Activated naive CD8-positive, alpha-beta T cell (primary cell): ENCODE measurements at regions not wholly inside any gene's neighbourhood (a gene's known extent, or its start where the extent isn't known, plus 50 kb on each side); places are given as distances from the start of the nearest gene placed in this dataset.

Experiments
- H3K27ac Mint-ChIP-seq: one replicate; pipeline ENCODE4 v1.8.0; 2021; ENCODE audit warnings: mixed read lengths
- H3K27me3 Mint-ChIP-seq: one replicate; pipeline ENCODE4 v1.8.0; 2021; ENCODE audit warnings: mixed read lengths
- H3K36me3 Mint-ChIP-seq: one replicate; pipeline ENCODE4 v1.8.0; 2021; ENCODE audit warnings: mixed read lengths
- H3K4me1 Mint-ChIP-seq: one replicate; pipeline ENCODE4 v1.8.0; 2021; ENCODE audit warnings: low read depth, mixed read lengths
- H3K4me3 Mint-ChIP-seq: one replicate; pipeline ENCODE4 v1.8.0; 2021; ENCODE audit warnings: mild to moderate bottlenecking, mixed read lengths
- H3K9me3 Mint-ChIP-seq: one replicate; pipeline ENCODE4 v1.8.0; 2021; ENCODE audit warnings: low read depth, mixed read lengths

DNA sequence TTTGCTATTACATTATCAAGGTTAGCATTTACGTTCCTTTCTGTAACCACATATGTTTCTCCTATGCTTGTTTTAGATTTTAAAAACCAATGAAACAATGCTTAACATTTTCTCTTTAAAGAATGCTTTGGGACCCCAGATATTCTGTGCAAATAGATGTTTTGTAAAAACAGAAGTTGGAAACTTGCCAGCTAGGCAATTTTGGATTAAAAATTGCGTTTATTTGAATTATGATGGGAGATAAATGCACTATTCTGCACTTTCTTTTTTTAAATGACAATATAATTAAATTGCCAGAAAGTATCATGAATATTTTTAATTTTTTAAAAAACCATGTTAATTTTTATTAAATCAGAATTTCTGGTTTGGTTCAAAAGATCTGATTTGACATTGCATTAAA, 81.6 kb downstream of the MACIR start:
- Mint-ChIP-seq H3K4me3 (no peak overlapping the region), H3K27me3 (peaks cover 5% of the 10 kb centered on the region), H3K36me3 (no peaks in the 10 kb centered on the region), H3K9me3 (peaks cover 4% of the 10 kb centered on the region), H3K4me1 (no peaks in the 10 kb centered on the region), H3K27ac (no peak overlapping the region)

- H3K27me3 Mint-ChIP-seq, result peaks cover 3% of the 10 kb centered on the region
- H3K9me3 Mint-ChIP-seq, result no peaks in the 10 kb centered on the region
- no peaks in the 10 kb centered on the region for H3K4me1 Mint-ChIP-seq
- no peak overlapping the region for H3K4me3 Mint-ChIP-seq
- no peak overlapping the region for H3K27ac Mint-ChIP-seq
- no peaks in the 10 kb centered on the region for H3K36me3 Mint-ChIP-seq
Measured at GRCh38 chr5:103336941-103337340, 78.4 kb downstream of the MACIR start.

GRCh38 chr5:103333376-103333775, 74.8 kb downstream of the MACIR start:
- H3K9me3 Mint-ChIP-seq, result no peaks in the 10 kb centered on the region

GRCh38 chr5:103330875-103331274, 72.3 kb downstream of the MACIR start:
- no peaks in the 10 kb centered on the region for H3K4me1 Mint-ChIP-seq
- no peak overlapping the region for H3K27ac Mint-ChIP-seq
- no peak overlapping the region for H3K4me3 Mint-ChIP-seq
- no peaks in the 10 kb centered on the region for H3K27me3 Mint-ChIP-seq
- no peaks in the 10 kb centered on the region for H3K9me3 Mint-ChIP-seq
- H3K36me3 Mint-ChIP-seq, result no peaks in the 10 kb centered on the region

More at GRCh38 chr5:103333376-103333775, 74.8 kb downstream of the MACIR start:
- Mint-ChIP-seq H3K27ac (no peak overlapping the region), H3K4me1 (no peaks in the 10 kb centered on the region), H3K36me3 (no peaks in the 10 kb centered on the region), H3K27me3 (no peaks in the 10 kb centered on the region), H3K4me3 (no peak overlapping the region)
